ENCODE measurements at regions not wholly inside any gene's neighbourhood (a gene's known extent, or its start where the extent isn't known, plus 50 kb on each side); places are given as distances from the start of the nearest gene placed in this dataset.

DNA sequence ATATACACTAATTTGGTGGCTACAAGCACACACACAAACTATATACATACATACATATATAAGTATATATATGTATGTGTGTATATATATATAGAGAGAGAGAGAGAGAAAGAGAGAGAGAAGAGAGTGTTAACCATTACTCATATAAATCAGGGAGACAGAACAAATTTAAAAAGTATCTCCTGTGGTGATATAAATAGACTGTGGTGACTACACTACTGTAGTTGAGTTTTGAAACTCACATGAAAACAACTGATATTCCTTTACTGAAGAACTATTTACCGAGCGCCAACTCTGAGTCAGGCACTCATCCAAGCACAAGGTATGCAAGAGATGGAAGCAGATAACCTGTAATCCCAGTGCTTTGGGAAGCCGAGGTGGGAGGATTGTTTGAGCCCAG is 67.3 kb upstream of the ANO6 start:
- no peak overlapping the region for H3K27ac Mint-ChIP-seq (ENCODE audit: unreplicated experiment)
- H3K9me3 Mint-ChIP-seq (ENCODE audit: unreplicated experiment), result peaks cover 33% of the 10 kb centered on the region
- ChIA-PET CTCF (no interaction called here), POLR2A (no interaction called here)
- intact Hi-C loops (cut with micrococcal nuclease; ENCODE audit: unreplicated experiment), result no loop called here
- H3K27me3 Mint-ChIP-seq (ENCODE audit: insufficient read depth, unreplicated experiment), result no peaks in the 10 kb centered on the region
- no peak for DNase-seq
- Histone ChIP-seq H3K9me3 (peaks cover 20% of the 10 kb centered on the region), H3K36me3 (ENCODE audit: control insufficient read depth, insufficient read depth, low read length) (no peaks in the 10 kb centered on the region), H3K4me1 (no peaks in the 10 kb centered on the region), H3K4me3 (ENCODE audit: low read depth, low read length) (no peak overlapping the region), H3K27me3 (replicated peaks; ENCODE audit: control insufficient read depth, insufficient read depth, low read length) (no peaks in the 10 kb centered on the region)
- TF ChIP-seq, protein P1, sequence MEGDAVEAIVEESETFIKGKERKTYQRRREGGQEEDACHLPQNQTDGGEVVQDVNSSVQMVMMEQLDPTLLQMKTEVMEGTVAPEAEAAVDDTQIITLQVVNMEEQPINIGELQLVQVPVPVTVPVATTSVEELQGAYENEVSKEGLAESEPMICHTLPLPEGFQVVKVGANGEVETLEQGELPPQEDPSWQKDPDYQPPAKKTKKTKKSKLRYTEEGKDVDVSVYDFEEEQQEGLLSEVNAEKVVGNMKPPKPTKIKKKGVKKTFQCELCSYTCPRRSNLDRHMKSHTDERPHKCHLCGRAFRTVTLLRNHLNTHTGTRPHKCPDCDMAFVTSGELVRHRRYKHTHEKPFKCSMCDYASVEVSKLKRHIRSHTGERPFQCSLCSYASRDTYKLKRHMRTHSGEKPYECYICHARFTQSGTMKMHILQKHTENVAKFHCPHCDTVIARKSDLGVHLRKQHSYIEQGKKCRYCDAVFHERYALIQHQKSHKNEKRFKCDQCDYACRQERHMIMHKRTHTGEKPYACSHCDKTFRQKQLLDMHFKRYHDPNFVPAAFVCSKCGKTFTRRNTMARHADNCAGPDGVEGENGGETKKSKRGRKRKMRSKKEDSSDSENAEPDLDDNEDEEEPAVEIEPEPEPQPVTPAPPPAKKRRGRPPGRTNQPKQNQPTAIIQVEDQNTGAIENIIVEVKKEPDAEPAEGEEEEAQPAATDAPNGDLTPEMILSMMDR (IDR thresholded peaks at IDR 0.05; ENCODE audit: insufficient read depth in 1 of 2, low read depth in 1 of 2, low read length in 1 of 2, severe bottlenecking in 1 of 2, unreplicated experiment in 1 of 2), result no peak
- H3K4me1 Mint-ChIP-seq (ENCODE audit: low read depth, unreplicated experiment), result no peaks in the 10 kb centered on the region
- H3K4me3 Mint-ChIP-seq (ENCODE audit: unreplicated experiment), result no peak overlapping the region
- BruUV-seq (replicated peaks), result no TSS peak
- H3K36me3 Mint-ChIP-seq (ENCODE audit: insufficient read depth, unreplicated experiment), result no peaks in the 10 kb centered on the region

DNA sequence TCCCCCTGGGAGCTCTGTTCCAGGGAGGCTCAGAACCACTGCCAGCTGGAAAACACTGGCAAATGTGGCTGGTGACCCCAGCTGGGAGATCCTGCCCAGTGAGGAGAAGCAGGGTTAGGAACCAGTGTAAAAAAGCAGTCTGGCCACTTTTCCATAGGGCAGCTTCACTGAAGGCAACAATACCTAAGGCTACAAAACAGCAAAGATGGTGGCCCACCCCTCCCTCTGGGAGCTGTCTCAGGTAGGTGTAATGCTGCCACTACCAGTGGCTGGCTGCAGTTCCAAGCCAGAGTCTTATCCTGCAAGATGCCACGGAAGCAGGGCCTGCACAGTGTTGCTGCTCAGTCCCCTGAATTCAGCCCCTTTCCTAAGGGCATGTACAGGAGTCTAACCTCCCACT is 50.6 kb upstream of the ANO6 start:
- no TSS peak for BruUV-seq (replicated peaks)
- intact Hi-C loops (cut with micrococcal nuclease; ENCODE audit: unreplicated experiment), result no loop called here
- POLR2A ChIA-PET, result no interaction called here
- Histone ChIP-seq H3K27me3 (replicated peaks; ENCODE audit: control insufficient read depth, insufficient read depth, low read length) (no peaks in the 10 kb centered on the region), H3K36me3 (ENCODE audit: control insufficient read depth, insufficient read depth, low read length) (no peaks in the 10 kb centered on the region), H3K9me3 (peaks cover 8% of the 10 kb centered on the region), H3K4me1 (no peaks in the 10 kb centered on the region), H3K4me3 (ENCODE audit: low read depth, low read length) (no peak overlapping the region)
- H3K4me1 Mint-ChIP-seq (ENCODE audit: low read depth, unreplicated experiment), result no peaks in the 10 kb centered on the region
- H3K27me3 Mint-ChIP-seq (ENCODE audit: insufficient read depth, unreplicated experiment), result peaks cover 5% of the 10 kb centered on the region
- H3K4me3 Mint-ChIP-seq (ENCODE audit: unreplicated experiment), result no peak overlapping the region
- DNase-seq, result no peak
- H3K27ac Mint-ChIP-seq (ENCODE audit: unreplicated experiment), result no peak overlapping the region
- H3K36me3 Mint-ChIP-seq (ENCODE audit: insufficient read depth, unreplicated experiment), result no peaks in the 10 kb centered on the region
- CTCF ChIA-PET, result no interaction called here
- peaks cover 19% of the 10 kb centered on the region for H3K9me3 Mint-ChIP-seq (ENCODE audit: unreplicated experiment)
- TF ChIP-seq, protein P1 (IDR thresholded peaks at IDR 0.05; ENCODE audit: insufficient read depth in 1 of 2, low read depth in 1 of 2, low read length in 1 of 2, severe bottlenecking in 1 of 2, unreplicated experiment in 1 of 2), result no peak

DNA sequence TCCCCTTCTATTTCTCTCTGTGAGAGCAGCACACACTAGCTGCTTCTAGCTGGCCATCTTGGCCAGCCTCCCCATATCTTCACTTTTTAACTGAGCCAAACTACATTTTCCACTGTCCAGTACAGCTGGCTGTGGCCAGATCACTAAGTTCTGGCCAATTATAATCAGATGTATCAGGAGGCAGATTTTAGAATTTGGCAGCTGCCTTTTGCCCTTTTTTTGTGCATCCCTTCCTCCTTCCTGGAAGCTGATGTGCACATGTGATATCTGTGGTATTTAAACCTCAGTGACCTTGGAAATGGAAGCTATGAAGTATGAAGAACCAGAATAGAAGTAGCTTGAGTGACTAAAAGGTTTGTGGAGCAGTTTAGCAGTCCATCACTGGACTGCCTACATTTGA is 49.8 kb upstream of the ANO6 start:
- H3K4me3 Mint-ChIP-seq (ENCODE audit: unreplicated experiment), result no peak overlapping the region
- DNase-seq, result no peak
- Histone ChIP-seq H3K27me3 (replicated peaks; ENCODE audit: control insufficient read depth, insufficient read depth, low read length) (no peaks in the 10 kb centered on the region), H3K36me3 (ENCODE audit: control insufficient read depth, insufficient read depth, low read length) (no peaks in the 10 kb centered on the region), H3K4me1 (no peaks in the 10 kb centered on the region), H3K4me3 (ENCODE audit: low read depth, low read length) (no peak overlapping the region), H3K9me3 (peaks cover 8% of the 10 kb centered on the region)
- peaks cover 5% of the 10 kb centered on the region for H3K27me3 Mint-ChIP-seq (ENCODE audit: insufficient read depth, unreplicated experiment)
- TF ChIP-seq, protein P1 (IDR thresholded peaks at IDR 0.05; ENCODE audit: insufficient read depth in 1 of 2, low read depth in 1 of 2, low read length in 1 of 2, severe bottlenecking in 1 of 2, unreplicated experiment in 1 of 2), result no peak
- CTCF ChIA-PET, result no interaction called here
- no peak overlapping the region for H3K27ac Mint-ChIP-seq (ENCODE audit: unreplicated experiment)
- intact Hi-C loops (cut with micrococcal nuclease; ENCODE audit: unreplicated experiment), result no loop called here
- peaks cover 5% of the 10 kb centered on the region for H3K4me1 Mint-ChIP-seq (ENCODE audit: low read depth, unreplicated experiment)
- no TSS peak for BruUV-seq (replicated peaks)
- peaks cover 5% of the 10 kb centered on the region for H3K36me3 Mint-ChIP-seq (ENCODE audit: insufficient read depth, unreplicated experiment)
- POLR2A ChIA-PET, result no interaction called here
- H3K9me3 Mint-ChIP-seq (ENCODE audit: unreplicated experiment), result peaks cover 19% of the 10 kb centered on the region
